Erythroblast (primary cell): ENCODE measurements at regions not wholly inside any gene's neighbourhood (a gene's known extent, or its start where the extent isn't known, plus 50 kb on each side); places are given as distances from the start of the nearest gene placed in this dataset.

Experiments
- DNase-seq, 2 experiments: peaks; one replicate each; lab custom pipeline; 2025; lab: John Stamatoyannopoulos, UW
- GATA1 ChIP-seq: IDR thresholded peaks from 2 replicates; pipeline ENCODE4 v1.6.1; 2011; ENCODE audit warnings: low read depth, mild to moderate bottlenecking, control low read depth, low read length, moderate library complexity
- POLR2A ChIP-seq: IDR thresholded peaks from 2 replicates; pipeline ENCODE4 v1.6.1; 2011; ENCODE audit warnings: mild to moderate bottlenecking, low read length

DNA sequence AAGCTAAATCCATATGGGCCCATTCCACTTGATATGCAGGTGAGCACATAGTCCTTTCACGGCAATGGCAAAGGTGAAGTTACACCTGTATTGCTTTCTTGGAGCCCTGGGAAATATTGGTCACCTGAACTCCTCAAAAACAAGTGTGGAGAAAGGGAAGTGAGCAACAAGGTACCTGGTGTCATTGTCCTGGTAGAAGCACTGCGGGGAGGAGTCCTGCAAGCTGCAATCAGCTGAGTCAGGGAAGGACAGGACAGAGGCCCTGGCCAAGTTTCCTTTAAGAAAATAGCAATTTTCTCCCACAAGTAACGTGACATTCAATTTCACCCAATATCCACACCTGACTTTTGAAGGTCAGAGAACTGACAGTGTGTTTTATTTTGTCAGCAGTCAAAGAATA, 389.1 kb downstream of the IRS2 start:
- TF ChIP-seq POLR2A, result no peak
- no peak for TF ChIP-seq GATA1
- no peak for DNase-seq

DNA sequence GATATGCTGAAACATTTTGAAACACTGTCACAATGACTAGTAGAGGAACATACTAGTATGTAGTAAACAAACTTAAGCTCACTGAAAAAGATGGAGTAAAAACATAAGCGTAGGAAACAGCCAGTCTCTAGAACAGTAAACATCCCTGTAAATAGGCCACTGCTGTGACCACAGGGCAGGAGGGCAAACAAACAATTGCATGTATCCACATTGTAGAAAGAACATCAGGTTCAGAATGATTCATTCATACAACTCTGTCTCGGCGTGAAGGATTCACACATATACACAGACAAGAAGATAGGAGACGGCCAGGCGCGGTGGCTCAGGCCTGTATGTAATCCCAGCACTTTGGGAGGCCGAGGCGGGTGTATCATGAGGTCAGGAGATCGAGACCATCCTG, 390.1 kb downstream of the IRS2 start:
- DNase-seq, result no peak
- TF ChIP-seq GATA1, result no peak

DNA sequence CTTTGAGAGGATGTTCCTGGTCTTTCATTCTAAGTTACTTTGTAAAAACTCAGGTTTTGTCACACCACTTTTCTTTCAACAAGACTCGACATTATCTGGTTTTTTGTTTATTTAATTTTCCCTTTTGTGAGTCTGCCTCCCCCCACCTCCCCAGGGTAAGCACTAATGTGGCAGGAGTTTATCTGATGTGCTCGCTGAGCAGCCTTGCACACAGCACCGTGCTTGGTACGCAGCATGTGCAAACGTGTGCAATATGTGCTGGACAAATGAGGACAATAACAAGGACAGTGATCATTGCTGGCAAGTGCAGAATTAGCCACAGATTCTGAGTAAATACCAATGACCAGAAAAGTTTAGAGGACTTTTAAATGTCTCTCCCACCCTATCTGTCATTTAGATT, 391.4 kb downstream of the IRS2 start:
- DNase-seq, result no peak
- TF ChIP-seq POLR2A (no peak), GATA1 (no peak)

DNA sequence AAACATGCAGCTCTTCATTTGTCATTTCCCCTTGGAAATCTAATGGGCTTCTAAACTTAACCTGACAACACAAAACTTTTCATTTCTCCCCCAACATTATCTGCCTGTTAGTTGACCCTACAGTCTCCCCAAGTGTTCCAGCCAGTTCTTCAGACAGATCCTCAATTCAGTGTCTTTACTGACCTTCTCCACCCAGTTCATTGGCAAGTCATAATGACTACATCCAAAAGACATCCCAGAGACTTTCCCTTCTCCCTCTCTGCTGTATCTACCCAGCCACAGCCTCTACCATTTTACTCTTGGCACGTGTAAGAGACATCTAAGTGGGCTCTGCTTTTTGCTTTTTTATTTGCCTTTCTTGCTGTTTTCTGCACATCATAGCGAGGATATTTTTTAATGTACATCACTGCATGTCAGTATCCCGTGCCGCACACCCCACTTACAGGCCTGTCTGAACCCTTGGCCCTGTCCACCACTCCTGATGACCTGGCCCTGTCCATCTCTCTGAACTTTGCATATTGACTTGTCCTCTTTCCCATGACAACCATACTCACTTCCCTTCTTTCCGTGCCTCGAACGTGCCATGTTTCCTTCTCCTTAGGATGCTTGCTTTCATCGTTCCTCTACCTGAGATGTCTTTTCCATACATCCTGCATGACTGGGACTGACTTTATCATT, 391.9 kb downstream of the IRS2 start:
- TF ChIP-seq GATA1, result no peak
- no peak for TF ChIP-seq POLR2A
- no peak for DNase-seq

DNA sequence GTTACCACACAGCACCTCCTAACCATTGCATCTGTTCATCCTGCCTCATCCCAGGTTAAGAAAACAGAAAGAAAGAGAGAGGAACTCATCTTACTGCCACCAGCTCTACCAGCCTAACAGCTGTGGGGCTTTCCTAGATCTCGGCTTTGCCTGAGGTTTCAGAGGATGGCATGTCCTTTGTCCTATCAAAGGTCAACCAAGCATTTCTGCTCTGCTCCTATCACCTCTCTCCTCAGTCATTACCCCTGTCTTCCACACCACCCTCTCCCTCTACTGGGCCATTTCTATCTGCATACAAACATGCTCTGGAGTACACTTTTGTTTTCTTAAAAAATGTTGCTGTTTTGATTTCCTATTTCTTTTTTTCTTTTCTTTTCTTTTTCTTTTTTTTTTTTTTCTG, 393.3 kb downstream of the IRS2 start:
- no peak for DNase-seq
- no peak for TF ChIP-seq POLR2A
- no peak for TF ChIP-seq GATA1

DNA sequence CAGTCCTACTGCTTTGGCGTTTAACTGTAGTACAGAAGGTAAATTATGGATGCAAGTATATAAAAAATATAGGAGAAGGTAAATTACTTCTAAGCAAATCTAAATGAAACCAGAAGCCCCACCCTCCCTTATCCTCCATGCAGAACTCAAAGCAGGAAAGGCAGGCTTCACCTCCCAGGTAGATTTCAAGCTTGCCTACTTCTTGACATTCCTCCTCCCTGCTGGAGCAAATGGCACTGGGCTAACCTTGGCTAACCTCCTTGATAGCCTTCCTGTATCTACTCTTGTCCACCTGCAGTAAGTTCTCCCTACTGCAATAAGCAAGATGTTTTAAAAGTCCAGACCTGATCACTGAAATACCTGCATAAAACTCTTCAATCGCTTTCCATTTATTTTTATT, 396.0 kb downstream of the IRS2 start:
- TF ChIP-seq GATA1 (no peak), POLR2A (no peak)

DNA sequence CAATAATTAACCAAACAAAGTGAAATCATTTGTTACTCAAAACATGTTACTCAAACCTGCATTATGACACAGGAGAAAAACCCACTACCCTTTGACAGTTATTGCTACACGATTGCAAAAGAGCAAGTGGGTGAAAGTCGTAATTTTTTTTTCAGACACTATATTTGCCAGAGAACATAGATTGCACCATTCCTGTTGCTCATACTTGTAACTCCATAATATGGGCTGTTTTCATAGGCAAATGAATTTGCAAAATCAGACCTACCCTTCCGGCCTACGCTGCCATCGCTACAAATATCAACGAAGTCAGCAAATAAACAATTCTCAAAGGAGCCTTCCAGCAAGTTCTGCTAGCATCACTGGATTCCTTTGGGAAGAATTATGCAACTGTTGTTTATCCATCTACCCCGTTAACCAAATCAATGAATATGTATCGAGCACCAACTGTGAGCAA, 396.5 kb downstream of the IRS2 start:
- TF ChIP-seq POLR2A (no peak), GATA1 (no peak)
- no peak for DNase-seq

More for the DNA sequence above, 396.0 kb downstream of the IRS2 start:
- DNase-seq, result no peak

DNA sequence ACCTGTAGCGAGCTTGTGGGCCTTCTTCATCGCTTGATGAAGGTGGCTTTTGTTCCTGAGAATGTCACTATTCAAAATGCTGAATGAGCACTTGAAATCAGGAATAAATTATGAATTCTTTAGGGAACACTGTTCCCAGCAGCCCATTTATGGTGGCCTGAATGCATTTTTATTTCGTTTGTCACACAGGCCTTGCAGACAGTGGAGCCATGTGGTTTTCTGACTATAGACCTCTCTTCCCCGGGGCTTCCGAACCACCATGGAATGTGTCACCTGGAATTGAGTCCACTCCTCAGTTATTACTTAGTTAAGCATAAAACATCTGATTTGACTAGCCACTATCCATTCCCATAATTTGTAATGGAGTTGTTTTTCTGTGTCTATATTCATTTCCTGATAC, 396.9 kb downstream of the IRS2 start:
- TF ChIP-seq GATA1, result no peak
- no peak for TF ChIP-seq POLR2A
- DNase-seq, result no peak

DNA sequence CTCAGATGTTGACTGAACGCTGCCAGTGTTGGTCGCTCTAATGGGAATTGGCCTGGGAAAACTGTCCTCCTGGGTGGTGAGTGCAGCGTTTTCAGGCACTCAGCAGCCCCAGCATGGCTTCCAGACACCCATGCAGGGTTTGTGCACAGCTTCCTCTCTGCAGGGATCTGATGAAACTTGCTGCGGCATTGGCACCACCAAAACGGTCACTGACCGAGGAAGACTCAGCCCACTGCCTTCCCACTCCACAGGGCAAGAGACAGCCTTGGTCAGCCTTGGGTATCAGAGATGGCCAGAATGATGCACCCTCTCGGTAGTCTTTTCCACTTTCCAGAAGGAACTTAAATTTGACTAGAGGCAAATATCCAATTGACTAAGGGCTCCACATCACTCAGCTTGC, 398.9 kb downstream of the IRS2 start:
- no peak for DNase-seq
- TF ChIP-seq GATA1, result no peak
- no peak for TF ChIP-seq POLR2A

DNA sequence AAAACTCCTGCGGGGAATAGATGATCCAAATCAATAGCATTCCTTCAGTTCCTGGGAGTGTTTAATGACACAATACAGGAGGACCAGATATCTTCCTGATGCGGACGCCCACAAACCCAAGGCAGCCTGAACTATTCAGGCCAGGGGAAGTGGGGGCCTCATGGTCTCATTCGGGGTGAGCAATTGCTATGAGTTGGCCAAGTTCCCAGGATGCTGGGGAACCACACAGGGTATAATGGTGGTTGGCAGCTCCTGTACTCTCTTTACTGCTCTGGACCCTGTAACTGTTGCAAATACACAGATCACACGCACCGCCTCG, 401.2 kb downstream of the IRS2 start:
- DNase-seq, result no peak

DNA sequence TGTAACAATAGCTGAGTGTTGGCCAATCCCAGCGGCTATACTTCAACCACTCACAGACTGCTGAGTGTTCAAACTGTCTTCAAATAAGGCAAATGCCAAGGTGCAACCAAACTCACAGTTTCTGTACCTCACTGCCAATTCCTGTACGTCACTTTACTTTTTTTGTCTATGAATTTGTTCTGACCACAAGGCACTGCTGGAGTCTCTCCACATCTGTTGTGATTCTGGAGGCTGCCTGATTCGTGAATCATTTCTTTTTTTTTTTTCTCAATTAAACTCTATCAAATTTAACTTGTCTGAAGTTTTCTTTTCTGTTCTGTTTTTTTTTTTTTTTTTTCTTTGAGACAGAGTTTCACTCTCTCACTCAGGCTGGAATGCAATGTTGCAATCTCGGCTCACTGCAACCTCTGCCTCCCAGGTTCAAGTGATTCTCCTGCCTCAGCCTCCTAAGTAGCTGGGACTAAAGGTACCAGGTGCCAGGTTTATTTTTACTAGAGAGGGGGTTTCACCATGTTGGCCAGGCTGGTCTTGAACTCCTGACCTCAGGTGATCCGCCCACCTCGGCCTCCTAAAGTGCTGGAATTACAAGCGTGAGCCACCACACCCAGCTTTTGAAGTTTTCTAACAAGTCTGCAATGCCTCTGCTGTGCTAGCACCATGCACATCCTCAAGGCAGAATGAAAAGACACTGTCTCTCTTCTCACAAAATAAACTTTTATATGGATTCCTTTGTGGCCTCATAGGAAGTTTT, 401.7 kb downstream of the IRS2 start:
- DNase-seq, result no peak
- TF ChIP-seq POLR2A (no peak), GATA1 (no peak)

More for the DNA sequence above, 401.2 kb downstream of the IRS2 start:
- TF ChIP-seq GATA1, result no peak
- TF ChIP-seq POLR2A, result no peak

DNA sequence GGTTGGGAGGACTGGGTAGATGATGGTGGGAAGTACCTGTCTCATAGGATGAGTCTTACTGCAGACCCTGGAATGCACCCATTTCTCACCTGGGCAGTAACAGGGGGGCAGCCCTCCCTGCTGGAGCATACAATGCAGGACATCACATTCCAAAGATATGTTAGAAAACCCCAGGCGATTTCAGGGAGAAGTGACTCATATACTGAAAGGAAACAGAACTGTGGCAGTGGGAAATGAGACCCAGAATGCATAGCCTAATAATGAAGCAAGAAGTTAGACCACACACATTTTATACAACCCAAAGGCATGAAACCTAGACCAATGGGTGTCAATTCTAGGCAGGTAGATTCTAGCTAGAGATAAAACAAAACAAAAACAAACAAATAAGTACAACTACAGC, 402.7 kb downstream of the IRS2 start:
- no peak for TF ChIP-seq GATA1
- TF ChIP-seq POLR2A, result no peak
- DNase-seq, result no peak

DNA sequence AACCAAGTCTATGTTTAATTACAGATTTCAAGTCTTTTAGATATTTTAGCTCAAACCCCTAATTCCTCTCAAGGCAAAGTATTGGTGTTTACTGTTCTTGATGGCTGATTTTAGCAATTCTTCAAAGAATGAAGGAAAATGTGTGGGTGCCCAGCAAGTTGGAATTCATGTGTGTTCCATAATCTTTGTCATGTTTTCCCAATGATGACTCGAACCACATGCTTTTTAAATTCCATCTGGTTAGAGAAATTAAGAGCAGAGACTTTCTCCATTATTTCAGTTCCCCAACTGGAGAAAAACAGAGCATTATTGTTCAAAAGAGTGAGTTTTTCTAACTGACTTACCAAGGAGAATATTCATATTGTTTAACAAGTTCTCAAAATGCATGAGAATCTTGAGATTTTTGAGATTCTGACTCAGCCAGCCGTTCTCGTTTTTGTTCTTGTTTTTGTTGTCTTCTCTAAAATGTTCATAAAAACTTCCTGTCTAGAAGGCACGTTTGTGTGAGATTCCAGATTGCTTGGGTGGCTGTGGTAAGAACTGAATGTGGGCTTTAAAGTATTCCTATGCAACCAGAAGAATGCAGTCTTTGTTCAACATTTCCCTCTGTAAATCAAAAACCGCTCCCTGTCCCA, 404.7 kb downstream of the IRS2 start:
- no peak for DNase-seq
- TF ChIP-seq POLR2A, result no peak
- no peak for TF ChIP-seq GATA1

DNA sequence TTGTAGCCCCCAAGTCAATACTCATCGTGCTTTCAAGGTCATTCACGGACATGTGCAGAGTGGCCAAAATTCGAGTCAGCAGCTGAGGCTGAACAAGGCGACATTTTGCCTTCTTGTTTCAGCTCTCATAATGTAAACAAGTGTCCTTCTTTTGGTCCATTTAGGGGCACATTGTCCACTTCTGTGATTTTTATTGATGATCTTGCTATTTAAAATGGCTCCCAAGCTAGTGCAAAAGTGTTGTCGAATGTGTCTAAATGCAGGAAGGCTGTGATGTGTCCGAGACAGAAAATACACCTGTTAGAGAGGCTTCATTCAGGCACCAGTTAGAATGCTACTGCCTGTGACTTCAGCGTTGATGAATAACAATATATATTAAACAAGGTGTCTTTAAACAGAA, 405.9 kb downstream of the IRS2 start:
- no peak for DNase-seq
- no peak for TF ChIP-seq GATA1
- TF ChIP-seq POLR2A, result no peak

DNA sequence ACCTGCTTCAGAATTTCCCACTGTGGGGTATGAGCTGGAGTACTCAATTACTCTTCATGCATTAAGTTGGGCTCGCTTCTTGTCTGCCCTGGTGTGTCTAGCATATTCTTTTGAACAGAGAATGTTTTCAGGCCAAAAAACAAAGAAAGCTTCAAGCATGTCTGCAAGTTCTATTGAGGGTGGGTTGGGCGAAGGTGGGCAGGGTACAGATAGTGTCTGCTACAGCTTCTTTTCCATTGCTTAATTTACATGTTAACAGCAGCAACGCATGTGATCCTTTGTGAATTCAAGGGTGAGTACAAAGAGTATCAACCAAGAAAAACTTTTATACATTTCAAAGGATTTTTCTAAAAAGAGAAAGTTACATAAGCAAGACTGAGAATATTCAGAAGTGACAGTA, 406.5 kb downstream of the IRS2 start:
- DNase-seq, result no peak
- TF ChIP-seq GATA1 (no peak), POLR2A (no peak)
